HG02840 (cell line): ENCODE measurements at regions not wholly inside any gene's neighbourhood (a gene's known extent, or its start where the extent isn't known, plus 50 kb on each side); places are given as distances from the start of the nearest gene placed in this dataset.

Experiments used
- ATAC-seq: cut with Tn5 transposase; IDR thresholded peaks from one replicate; pipeline ENCODE4 v1.9.1; 2021; ENCODE audit warnings: mild to moderate bottlenecking, moderate library complexity, moderate number of reproducible peaks; ENCODE audit not compliant: unreplicated experiment, low FRiP score

GRCh38 chr16:64206862-64207261 lies 915.0 kb downstream of the CDH11 start:
- no peak for ATAC-seq

- no peak for ATAC-seq
Observed at GRCh38 chr16:64203126-64203525, 918.7 kb downstream of the CDH11 start.

GRCh38 chr16:64202571-64202970 lies 919.3 kb downstream of the CDH11 start:
- ATAC-seq, result no peak

- ATAC-seq, result no peak
Observed at GRCh38 chr16:64196444-64196843, 925.4 kb downstream of the CDH11 start.

GRCh38 chr16:64185954-64186353 lies 935.9 kb downstream of the CDH11 start:
- no peak for ATAC-seq

GRCh38 chr16:64184156-64184555 lies 937.7 kb downstream of the CDH11 start:
- no peak for ATAC-seq

- ATAC-seq, result no peak
Observed at GRCh38 chr16:64182985-64183384, 938.9 kb downstream of the CDH11 start.

GRCh38 chr16:64181271-64181925 lies 940.5 kb downstream of the CDH11 start:
- no peak for ATAC-seq

GRCh38 chr16:64180136-64180900 lies 941.5 kb downstream of the CDH11 start:
- no peak for ATAC-seq

- ATAC-seq, result no peak
Observed at GRCh38 chr16:64174327-64174726, 947.5 kb downstream of the CDH11 start.

- ATAC-seq, result no peak
Observed at GRCh38 chr16:64172652-64173051, 949.2 kb downstream of the CDH11 start.

GRCh38 chr16:64172226-64172625 lies 949.6 kb downstream of the CDH11 start:
- no peak for ATAC-seq

GRCh38 chr16:64171632-64172031 lies 950.2 kb downstream of the CDH11 start:
- no peak for ATAC-seq

- no peak for ATAC-seq
Observed at GRCh38 chr16:64168371-64168770, 953.5 kb downstream of the CDH11 start.

GRCh38 chr16:64167936-64168335 lies 953.9 kb downstream of the CDH11 start:
- no peak for ATAC-seq

GRCh38 chr16:64165368-64165767 lies 956.5 kb downstream of the CDH11 start:
- no peak for ATAC-seq

- ATAC-seq, result no peak
Observed at GRCh38 chr16:64162613-64163375, 959.1 kb downstream of the CDH11 start.

- no peak for ATAC-seq
Observed at GRCh38 chr16:64159976-64160375, 961.9 kb downstream of the CDH11 start.

GRCh38 chr16:64158941-64159588 lies 962.8 kb downstream of the CDH11 start:
- ATAC-seq, result no peak

GRCh38 chr16:64153718-64154117 lies 968.1 kb downstream of the CDH11 start:
- ATAC-seq, result no peak
